GM23338 (cell line): ENCODE measurements at regions not wholly inside any gene's neighbourhood (a gene's known extent, or its start where the extent isn't known, plus 50 kb on each side); places are given as distances from the start of the nearest gene placed in this dataset.

Experiments used
- ATAC-seq: fragments of 200-7000 bp; cut with Tn5 transposase; 3 replicates; pipeline ENCODE4 v1.9.1; 2020
- DNase-seq: peaks from one replicate; pipeline ENCODE4 v3.0.0-alpha.2; 2015; ENCODE audit warnings: low spot score
- H2AFZ ChIP-seq: fragments of 200-600 bp; sonication (generic); 2 replicates; pipeline ENCODE4 v1.8.0; 2016; ENCODE audit warnings: antibody characterized with exemption, mild to moderate bottlenecking, moderate library complexity
- H3F3A ChIP-seq: fragments of 200-600 bp; sonication (generic); replicated peaks from 2 replicates; pipeline ENCODE4 v1.8.0; 2017; ENCODE audit warnings: antibody characterized with exemption, mixed run types, low read depth
- H3K27ac ChIP-seq: fragments of 200-600 bp; sonication (generic); 2 replicates; pipeline ENCODE4 v1.6.1; 2016; ENCODE audit warnings: low read depth
- H3K27me3 ChIP-seq: fragments of 200-600 bp; sonication (generic); 2 replicates; pipeline ENCODE4 v1.8.0; 2016; ENCODE audit warnings: mild to moderate bottlenecking, mixed run types, moderate library complexity; ENCODE audit not compliant: insufficient read depth
- H3K36me3 ChIP-seq: fragments of 200-600 bp; sonication (generic); 2 replicates; pipeline ENCODE4 v1.8.0; 2016; ENCODE audit warnings: mild to moderate bottlenecking; ENCODE audit not compliant: insufficient read depth
- H3K4me1 ChIP-seq: fragments of 200-600 bp; sonication (generic); 2 replicates; pipeline ENCODE4 v1.8.0; 2016; ENCODE audit warnings: mild to moderate bottlenecking, moderate library complexity; ENCODE audit not compliant: insufficient read depth
- H3K4me2 ChIP-seq: fragments of 200-600 bp; sonication (generic); 2 replicates; pipeline ENCODE4 v1.7.1; 2017; ENCODE audit warnings: mixed run types
- H3K4me3 ChIP-seq: fragments of 200-600 bp; sonication (generic); 2 replicates; pipeline ENCODE4 v1.6.1; 2016; ENCODE audit warnings: mixed run types
- H3K79me2 ChIP-seq: fragments of 200-600 bp; sonication (generic); replicated peaks from 2 replicates; pipeline ENCODE4 v1.8.0; 2017; ENCODE audit warnings: mild to moderate bottlenecking; ENCODE audit not compliant: insufficient read depth
- H3K9me2 ChIP-seq: fragments of 200-600 bp; sonication (generic); 2 replicates; pipeline ENCODE4 v1.8.0; 2017; ENCODE audit not compliant: insufficient read depth
- H4K20me1 ChIP-seq: fragments of 200-600 bp; sonication (generic); replicated peaks from 2 replicates; pipeline ENCODE4 v1.8.0; 2017; ENCODE audit warnings: mild to moderate bottlenecking; ENCODE audit not compliant: insufficient read depth
- H3K27ac Mint-ChIP-seq: 2 replicates; pipeline ENCODE4 v1.8.0; 2020; ENCODE audit warnings: inconsistent platforms, mild to moderate bottlenecking, moderate library complexity, mixed read lengths
- H3K27me3 Mint-ChIP-seq: 3 replicates; pipeline ENCODE4 v1.8.0; 2022; ENCODE audit warnings: low read depth, mild to moderate bottlenecking, moderate library complexity, mixed read lengths, inconsistent platforms; ENCODE audit not compliant: insufficient read depth, poor library complexity
- H3K36me3 Mint-ChIP-seq: 3 replicates; pipeline ENCODE4 v1.8.0; 2021; ENCODE audit warnings: low read depth, mild to moderate bottlenecking, inconsistent platforms, moderate library complexity, mixed read lengths
- H3K4me1 Mint-ChIP-seq: 3 replicates; pipeline ENCODE4 v1.8.0; 2020; ENCODE audit warnings: mild to moderate bottlenecking, inconsistent platforms, mixed read lengths
- H3K4me3 Mint-ChIP-seq: 3 replicates; pipeline ENCODE4 v1.8.0; 2021; ENCODE audit warnings: moderate library complexity, mild to moderate bottlenecking, inconsistent platforms, mixed read lengths
- H3K9me3 Mint-ChIP-seq: 3 replicates; pipeline ENCODE4 v1.8.0; 2020; ENCODE audit warnings: moderate library complexity, mild to moderate bottlenecking, inconsistent platforms, mixed read lengths
- CREB1 ChIP-seq: fragments of 250-450 bp; sonication (Bioruptor Pico); IDR thresholded peaks from 2 replicates; pipeline ENCODE4 v1.5.0; 2020; ENCODE audit warnings: low read depth, mild to moderate bottlenecking, moderate library complexity
- EZH2 ChIP-seq: fragments of 200-600 bp; sonication (generic); IDR thresholded peaks from one replicate; pipeline ENCODE4 v1.8.0; 2017; ENCODE audit warnings: antibody characterized with exemption, mild to moderate bottlenecking, low read depth; ENCODE audit not compliant: unreplicated experiment
- EZH2phosphoT487 ChIP-seq: fragments of 200-600 bp; sonication (generic); IDR thresholded peaks from one replicate; pipeline ENCODE4 v1.8.1; 2018; ENCODE audit warnings: antibody characterized with exemption; ENCODE audit not compliant: unreplicated experiment
- JUNB ChIP-seq: IDR thresholded peaks from one replicate; pipeline ENCODE4 v1.6.1; 2016; ENCODE audit warnings: antibody characterized with exemption; ENCODE audit not compliant: unreplicated experiment
- NANOG ChIP-seq: IDR thresholded peaks from 2 replicates; pipeline ENCODE4 v1.6.1; 2016; ENCODE audit warnings: antibody characterized with exemption, borderline replicate concordance
- POLR2AphosphoS5 ChIP-seq: IDR thresholded peaks from 2 replicates; pipeline ENCODE4 v1.6.1; 2016; ENCODE audit warnings: antibody characterized with exemption, low read depth
- STAT1 ChIP-seq: IDR thresholded peaks from one replicate; pipeline ENCODE4 v1.6.1; 2016; ENCODE audit warnings: antibody characterized with exemption; ENCODE audit not compliant: unreplicated experiment
- ZNF114 ChIP-seq: fragments of 250-450 bp; sonication (Bioruptor Pico); IDR thresholded peaks from 2 replicates; pipeline ENCODE4 v1.5.0; 2020; ENCODE audit warnings: mild to moderate bottlenecking, moderate library complexity
- ZNF331 ChIP-seq: fragments of 250-450 bp; sonication (Bioruptor Pico); IDR thresholded peaks from 2 replicates; pipeline ENCODE4 v1.5.0; 2020; ENCODE audit warnings: low read depth, mild to moderate bottlenecking, moderate library complexity
- TF ChIP-seq, protein P1 (sequence below): IDR thresholded peaks from 2 replicates; pipeline ENCODE4 v1.6.1; 2016; ENCODE audit warnings: antibody characterized with exemption
- TF ChIP-seq, protein P2 (sequence below): fragments of 250-450 bp; sonication (Bioruptor Pico); IDR thresholded peaks from 2 replicates; pipeline ENCODE4 v1.5.0; 2020; ENCODE audit warnings: mild to moderate bottlenecking, moderate library complexity
- TF ChIP-seq, protein P3 (sequence below): IDR thresholded peaks from one replicate; pipeline ENCODE4 v1.6.1; 2018; ENCODE audit warnings: antibody characterized with exemption; ENCODE audit not compliant: unreplicated experiment
- TF ChIP-seq, protein P4 (sequence below), 2 experiments: fragments of 200-600 bp in 1 of 2; sonication (generic) in 1 of 2; conservative IDR thresholded peaks; 2 replicates each; pipeline versions ENCODE4 v1.5.1 to v1.6.1; 2016 to 2017; ENCODE audit warnings: antibody characterized with exemption in 2 of 2, low read depth in 2 of 2, mild to moderate bottlenecking in 2 of 2, moderate library complexity in 1 of 2

DNA sequence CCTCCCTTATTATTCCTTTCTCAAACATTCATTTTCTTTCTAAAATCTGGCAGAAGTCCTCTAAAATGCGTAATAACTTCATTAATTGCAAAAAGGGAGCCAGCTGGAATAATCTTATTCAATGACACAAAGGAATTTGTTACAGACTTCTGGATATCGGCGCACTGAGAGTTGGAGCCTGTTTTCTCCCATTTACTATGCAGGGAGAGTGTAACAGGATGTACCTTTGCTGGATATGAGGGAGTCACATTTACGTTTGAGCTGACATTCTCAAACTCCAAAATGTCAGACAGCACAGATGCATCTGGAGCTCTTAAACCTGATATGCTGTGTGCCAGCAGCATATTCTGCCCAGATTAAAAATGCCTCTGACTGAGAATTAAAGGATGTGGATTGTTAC lies 275.3 kb downstream of the TMX3 start:
- Mint-ChIP-seq H3K4me3 (no peak overlapping the region), H3K9me3 (peaks cover 7% of the 10 kb centered on the region), H3K36me3 (peaks cover 11% of the 10 kb centered on the region), H3K4me1 (peaks cover 16% of the 10 kb centered on the region), H3K27me3 (no peaks in the 10 kb centered on the region), H3K27ac (peak overlapping the region; percentile 56; the same call in 1 of the 2 replicates)
- TF ChIP-seq POLR2AphosphoS5 (no peak), NANOG (no peak), ZNF114 (no peak), JUNB (no peak), ZNF331 (no peak), STAT1 (no peak), CREB1 (CRISPR knock-in tag) (no peak), EZH2 (no peak), EZH2phosphoT487 (no peak)
- TF ChIP-seq, protein P1, sequence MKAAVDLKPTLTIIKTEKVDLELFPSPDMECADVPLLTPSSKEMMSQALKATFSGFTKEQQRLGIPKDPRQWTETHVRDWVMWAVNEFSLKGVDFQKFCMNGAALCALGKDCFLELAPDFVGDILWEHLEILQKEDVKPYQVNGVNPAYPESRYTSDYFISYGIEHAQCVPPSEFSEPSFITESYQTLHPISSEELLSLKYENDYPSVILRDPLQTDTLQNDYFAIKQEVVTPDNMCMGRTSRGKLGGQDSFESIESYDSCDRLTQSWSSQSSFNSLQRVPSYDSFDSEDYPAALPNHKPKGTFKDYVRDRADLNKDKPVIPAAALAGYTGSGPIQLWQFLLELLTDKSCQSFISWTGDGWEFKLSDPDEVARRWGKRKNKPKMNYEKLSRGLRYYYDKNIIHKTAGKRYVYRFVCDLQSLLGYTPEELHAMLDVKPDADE = no peak
- TF ChIP-seq, protein P2, sequence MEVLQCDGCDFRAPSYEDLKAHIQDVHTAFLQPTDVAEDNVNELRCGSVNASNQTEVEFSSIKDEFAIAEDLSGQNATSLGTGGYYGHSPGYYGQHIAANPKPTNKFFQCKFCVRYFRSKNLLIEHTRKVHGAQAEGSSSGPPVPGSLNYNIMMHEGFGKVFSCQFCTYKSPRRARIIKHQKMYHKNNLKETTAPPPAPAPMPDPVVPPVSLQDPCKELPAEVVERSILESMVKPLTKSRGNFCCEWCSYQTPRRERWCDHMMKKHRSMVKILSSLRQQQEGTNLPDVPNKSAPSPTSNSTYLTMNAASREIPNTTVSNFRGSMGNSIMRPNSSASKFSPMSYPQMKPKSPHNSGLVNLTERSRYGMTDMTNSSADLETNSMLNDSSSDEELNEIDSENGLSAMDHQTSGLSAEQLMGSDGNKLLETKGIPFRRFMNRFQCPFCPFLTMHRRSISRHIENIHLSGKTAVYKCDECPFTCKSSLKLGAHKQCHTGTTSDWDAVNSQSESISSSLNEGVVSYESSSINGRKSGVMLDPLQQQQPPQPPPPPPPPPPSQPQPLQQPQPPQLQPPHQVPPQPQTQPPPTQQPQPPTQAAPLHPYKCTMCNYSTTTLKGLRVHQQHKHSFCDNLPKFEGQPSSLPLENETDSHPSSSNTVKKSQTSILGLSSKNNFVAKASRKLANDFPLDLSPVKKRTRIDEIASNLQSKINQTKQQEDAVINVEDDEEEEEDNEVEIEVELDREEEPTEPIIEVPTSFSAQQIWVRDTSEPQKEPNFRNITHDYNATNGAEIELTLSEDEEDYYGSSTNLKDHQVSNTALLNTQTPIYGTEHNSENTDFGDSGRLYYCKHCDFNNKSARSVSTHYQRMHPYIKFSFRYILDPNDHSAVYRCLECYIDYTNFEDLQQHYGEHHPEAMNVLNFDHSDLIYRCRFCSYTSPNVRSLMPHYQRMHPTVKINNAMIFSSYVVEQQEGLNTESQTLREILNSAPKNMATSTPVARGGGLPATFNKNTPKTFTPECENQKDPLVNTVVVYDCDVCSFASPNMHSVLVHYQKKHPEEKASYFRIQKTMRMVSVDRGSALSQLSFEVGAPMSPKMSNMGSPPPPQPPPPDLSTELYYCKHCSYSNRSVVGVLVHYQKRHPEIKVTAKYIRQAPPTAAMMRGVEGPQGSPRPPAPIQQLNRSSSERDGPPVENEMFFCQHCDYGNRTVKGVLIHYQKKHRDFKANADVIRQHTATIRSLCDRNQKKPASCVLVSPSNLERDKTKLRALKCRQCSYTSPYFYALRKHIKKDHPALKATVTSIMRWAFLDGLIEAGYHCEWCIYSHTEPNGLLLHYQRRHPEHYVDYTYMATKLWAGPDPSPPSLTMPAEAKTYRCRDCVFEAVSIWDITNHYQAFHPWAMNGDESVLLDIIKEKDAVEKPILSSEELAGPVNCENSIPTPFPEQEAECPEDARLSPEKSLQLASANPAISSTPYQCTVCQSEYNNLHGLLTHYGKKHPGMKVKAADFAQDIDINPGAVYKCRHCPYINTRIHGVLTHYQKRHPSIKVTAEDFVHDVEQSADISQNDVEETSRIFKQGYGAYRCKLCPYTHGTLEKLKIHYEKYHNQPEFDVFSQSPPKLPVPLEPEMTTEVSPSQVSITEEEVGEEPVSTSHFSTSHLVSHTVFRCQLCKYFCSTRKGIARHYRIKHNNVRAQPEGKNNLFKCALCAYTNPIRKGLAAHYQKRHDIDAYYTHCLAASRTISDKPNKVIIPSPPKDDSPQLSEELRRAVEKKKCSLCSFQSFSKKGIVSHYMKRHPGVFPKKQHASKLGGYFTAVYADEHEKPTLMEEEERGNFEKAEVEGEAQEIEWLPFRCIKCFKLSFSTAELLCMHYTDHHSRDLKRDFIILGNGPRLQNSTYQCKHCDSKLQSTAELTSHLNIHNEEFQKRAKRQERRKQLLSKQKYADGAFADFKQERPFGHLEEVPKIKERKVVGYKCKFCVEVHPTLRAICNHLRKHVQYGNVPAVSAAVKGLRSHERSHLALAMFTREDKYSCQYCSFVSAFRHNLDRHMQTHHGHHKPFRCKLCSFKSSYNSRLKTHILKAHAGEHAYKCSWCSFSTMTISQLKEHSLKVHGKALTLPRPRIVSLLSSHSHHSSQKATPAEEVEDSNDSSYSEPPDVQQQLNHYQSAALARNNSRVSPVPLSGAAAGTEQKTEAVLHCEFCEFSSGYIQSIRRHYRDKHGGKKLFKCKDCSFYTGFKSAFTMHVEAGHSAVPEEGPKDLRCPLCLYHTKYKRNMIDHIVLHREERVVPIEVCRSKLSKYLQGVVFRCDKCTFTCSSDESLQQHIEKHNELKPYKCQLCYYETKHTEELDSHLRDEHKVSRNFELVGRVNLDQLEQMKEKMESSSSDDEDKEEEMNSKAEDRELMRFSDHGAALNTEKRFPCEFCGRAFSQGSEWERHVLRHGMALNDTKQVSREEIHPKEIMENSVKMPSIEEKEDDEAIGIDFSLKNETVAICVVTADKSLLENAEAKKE = no peak
- TF ChIP-seq, protein P3, sequence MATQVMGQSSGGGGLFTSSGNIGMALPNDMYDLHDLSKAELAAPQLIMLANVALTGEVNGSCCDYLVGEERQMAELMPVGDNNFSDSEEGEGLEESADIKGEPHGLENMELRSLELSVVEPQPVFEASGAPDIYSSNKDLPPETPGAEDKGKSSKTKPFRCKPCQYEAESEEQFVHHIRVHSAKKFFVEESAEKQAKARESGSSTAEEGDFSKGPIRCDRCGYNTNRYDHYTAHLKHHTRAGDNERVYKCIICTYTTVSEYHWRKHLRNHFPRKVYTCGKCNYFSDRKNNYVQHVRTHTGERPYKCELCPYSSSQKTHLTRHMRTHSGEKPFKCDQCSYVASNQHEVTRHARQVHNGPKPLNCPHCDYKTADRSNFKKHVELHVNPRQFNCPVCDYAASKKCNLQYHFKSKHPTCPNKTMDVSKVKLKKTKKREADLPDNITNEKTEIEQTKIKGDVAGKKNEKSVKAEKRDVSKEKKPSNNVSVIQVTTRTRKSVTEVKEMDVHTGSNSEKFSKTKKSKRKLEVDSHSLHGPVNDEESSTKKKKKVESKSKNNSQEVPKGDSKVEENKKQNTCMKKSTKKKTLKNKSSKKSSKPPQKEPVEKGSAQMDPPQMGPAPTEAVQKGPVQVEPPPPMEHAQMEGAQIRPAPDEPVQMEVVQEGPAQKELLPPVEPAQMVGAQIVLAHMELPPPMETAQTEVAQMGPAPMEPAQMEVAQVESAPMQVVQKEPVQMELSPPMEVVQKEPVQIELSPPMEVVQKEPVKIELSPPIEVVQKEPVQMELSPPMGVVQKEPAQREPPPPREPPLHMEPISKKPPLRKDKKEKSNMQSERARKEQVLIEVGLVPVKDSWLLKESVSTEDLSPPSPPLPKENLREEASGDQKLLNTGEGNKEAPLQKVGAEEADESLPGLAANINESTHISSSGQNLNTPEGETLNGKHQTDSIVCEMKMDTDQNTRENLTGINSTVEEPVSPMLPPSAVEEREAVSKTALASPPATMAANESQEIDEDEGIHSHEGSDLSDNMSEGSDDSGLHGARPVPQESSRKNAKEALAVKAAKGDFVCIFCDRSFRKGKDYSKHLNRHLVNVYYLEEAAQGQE = no peak
- TF ChIP-seq, protein P4, sequence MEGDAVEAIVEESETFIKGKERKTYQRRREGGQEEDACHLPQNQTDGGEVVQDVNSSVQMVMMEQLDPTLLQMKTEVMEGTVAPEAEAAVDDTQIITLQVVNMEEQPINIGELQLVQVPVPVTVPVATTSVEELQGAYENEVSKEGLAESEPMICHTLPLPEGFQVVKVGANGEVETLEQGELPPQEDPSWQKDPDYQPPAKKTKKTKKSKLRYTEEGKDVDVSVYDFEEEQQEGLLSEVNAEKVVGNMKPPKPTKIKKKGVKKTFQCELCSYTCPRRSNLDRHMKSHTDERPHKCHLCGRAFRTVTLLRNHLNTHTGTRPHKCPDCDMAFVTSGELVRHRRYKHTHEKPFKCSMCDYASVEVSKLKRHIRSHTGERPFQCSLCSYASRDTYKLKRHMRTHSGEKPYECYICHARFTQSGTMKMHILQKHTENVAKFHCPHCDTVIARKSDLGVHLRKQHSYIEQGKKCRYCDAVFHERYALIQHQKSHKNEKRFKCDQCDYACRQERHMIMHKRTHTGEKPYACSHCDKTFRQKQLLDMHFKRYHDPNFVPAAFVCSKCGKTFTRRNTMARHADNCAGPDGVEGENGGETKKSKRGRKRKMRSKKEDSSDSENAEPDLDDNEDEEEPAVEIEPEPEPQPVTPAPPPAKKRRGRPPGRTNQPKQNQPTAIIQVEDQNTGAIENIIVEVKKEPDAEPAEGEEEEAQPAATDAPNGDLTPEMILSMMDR (conservative IDR thresholded peaks at IDR 0.05; ENCODE audit: low read depth in 2 of 2) = no peak
- no peak overlapping the region for H2AFZ ChIP-seq
- H3K27ac ChIP-seq = no peak overlapping the region
- H3K9me2 ChIP-seq = peaks cover 5% of the 10 kb centered on the region; the same call in 1 of the 2 replicates
- no peak for DNase-seq
- no peaks in the 10 kb centered on the region for H3K4me1 ChIP-seq
- H3K79me2 ChIP-seq = no peaks in the 10 kb centered on the region
- ATAC-seq = no peak
- no peaks in the 10 kb centered on the region for H3K36me3 ChIP-seq
- H3K4me2 ChIP-seq = no peak overlapping the region
- H3K27me3 ChIP-seq = no peaks in the 10 kb centered on the region
- no peak overlapping the region for H3K4me3 ChIP-seq
- H3F3A ChIP-seq = no peaks in the 10 kb centered on the region
- H4K20me1 ChIP-seq = no peaks in the 10 kb centered on the region
